GM12878 (cell line): ENCODE measurements at regions not wholly inside any gene's neighbourhood (a gene's known extent, or its start where the extent isn't known, plus 50 kb on each side); places are given as distances from the start of the nearest gene placed in this dataset.

Source experiments
- ATAC-seq: fragments of 200-7000 bp; cut with Tn5 transposase; 3 replicates; pipeline ENCODE4 v1.9.1; 2020; ENCODE audit warnings: mild to moderate bottlenecking, moderate library complexity
- BruUV-seq: library from RNA; stranded (reverse); fragments of 400-500 nt; replicated peaks from 2 replicates; lab custom pipeline; 2021; lab: Mats Ljungman, UMichigan
- CTCF ChIA-PET: fragments of 300-600 bp; sonication (Branson Sonifier 250); formaldehyde crosslinking; extraction: SDS; loops from one replicate; lab custom pipeline; 2021; ENCODE audit warnings: inconsistent platforms; lab: Yijun Ruan, JAX
- POLR2A ChIA-PET: fragments of 350-600 bp; formaldehyde crosslinking; extraction: SDS; loops from one replicate; lab custom pipeline; 2021; ENCODE audit warnings: inconsistent platforms; lab: Charles Lee
- RAD21 ChIA-PET: fragments of 300-600 bp; sonication (Branson Sonifier 250); formaldehyde crosslinking; loops from one replicate; lab custom pipeline; 2023; ENCODE audit warnings: antibody characterized with exemption; ENCODE audit not compliant: unreplicated experiment; lab: Charles Lee
- SMC1A ChIA-PET: fragments of 300-600 bp; sonication (Branson Sonifier 250); formaldehyde crosslinking; loops from one replicate; lab custom pipeline; 2023; ENCODE audit not compliant: unreplicated experiment, uncharacterized antibody; lab: Charles Lee
- DNase-seq: peaks from one replicate; pipeline ENCODE4 v3.0.0-alpha.2; 2011; ENCODE audit warnings: low read depth, low spot score
- FAIRE-seq: peaks from 3 replicates; lab custom pipeline; 2011; peaks lifted over from hg19 to GRCh38; lab: Jason Lieb, UNC
- H2AFZ ChIP-seq: 2 replicates; pipeline ENCODE4 v1.6.0; 2011; ENCODE audit warnings: low read depth, low read length, control low read depth; ENCODE audit not compliant: control insufficient read depth
- H3K27ac ChIP-seq: 2 replicates; pipeline ENCODE4 v1.5.1; 2011; ENCODE audit warnings: control low read depth; ENCODE audit not compliant: control insufficient read depth, insufficient read depth
- H3K27me3 ChIP-seq, 2 experiments: replicated peaks in 1 of 2; 2 replicates each; pipeline versions ENCODE4 v1.6.0 to v1.6.1; 2011; ENCODE audit warnings: low read length in 1 of 2; ENCODE audit not compliant: control insufficient read depth in 2 of 2, insufficient read depth in 2 of 2
- H3K36me3 ChIP-seq, 2 experiments: 2 replicates each; pipeline ENCODE4 v1.5.1; 2011; ENCODE audit warnings: low read length in 1 of 2; ENCODE audit not compliant: control insufficient read depth in 2 of 2, insufficient read depth in 2 of 2
- H3K4me1 ChIP-seq: 2 replicates; pipeline ENCODE4 v1.6.1; 2011; ENCODE audit warnings: mild to moderate bottlenecking, low read length, moderate library complexity, mixed read lengths; ENCODE audit not compliant: control insufficient read depth, insufficient read depth
- H3K4me2 ChIP-seq: 2 replicates; pipeline ENCODE4 v1.6.0; 2011; ENCODE audit warnings: control low read depth; ENCODE audit not compliant: control insufficient read depth, insufficient read depth
- H3K4me3 ChIP-seq: fragments of 200-600 bp; sonication (generic); 2 replicates; pipeline ENCODE4 v1.5.1; 2016
- H3K79me2 ChIP-seq: 2 replicates; pipeline ENCODE4 v1.6.0; 2011; ENCODE audit warnings: low read length; ENCODE audit not compliant: control insufficient read depth, insufficient read depth
- H3K9ac ChIP-seq: 2 replicates; pipeline ENCODE4 v1.8.0; 2011; ENCODE audit warnings: low read length, control low read depth, mixed read lengths; ENCODE audit not compliant: control insufficient read depth, insufficient read depth
- H3K9me3 ChIP-seq: replicated peaks from 3 replicates; pipeline ENCODE4 v1.5.1; 2011; ENCODE audit warnings: mild to moderate bottlenecking, low read length; ENCODE audit not compliant: control insufficient read depth, insufficient read depth
- H4K20me1 ChIP-seq: 2 replicates; pipeline ENCODE4 v1.6.0; 2011; ENCODE audit not compliant: control insufficient read depth, insufficient read depth
- ASH2L ChIP-seq: fragments of 300-600, 200-600 bp; sonication (generic); IDR thresholded peaks from 2 replicates; pipeline ENCODE4 v1.6.1; 2017; ENCODE audit warnings: low read depth, mild to moderate bottlenecking, borderline replicate concordance
- BCL11A ChIP-seq: IDR thresholded peaks from 2 replicates; pipeline ENCODE4 v1.6.1; 2011; ENCODE audit warnings: low read depth, low read length
- CHD1 ChIP-seq: IDR thresholded peaks from 2 replicates; pipeline ENCODE4 v1.6.1; 2012; ENCODE audit warnings: low read depth, low read length, improper control_type of control experiment
- FOS ChIP-seq: IDR thresholded peaks from 3 replicates; pipeline ENCODE4 v1.6.1; 2011; ENCODE audit warnings: borderline replicate concordance; ENCODE audit not compliant: insufficient read length; ENCODE audit errors: extremely low read depth
- GATAD2B ChIP-seq: fragments of 450-650 bp; conservative IDR thresholded peaks from 2 replicates; pipeline ENCODE4 v1.6.1; 2017; ENCODE audit warnings: low read depth, mild to moderate bottlenecking, moderate library complexity
- IKZF1 ChIP-seq: fragments of 450-650 bp; conservative IDR thresholded peaks from 2 replicates; pipeline ENCODE4 v1.6.1; 2017; ENCODE audit warnings: antibody characterized with exemption, mild to moderate bottlenecking
- NBN ChIP-seq: fragments of 450-650 bp; IDR thresholded peaks from 2 replicates; pipeline ENCODE4 v1.6.1; 2016
- RUNX3 ChIP-seq: IDR thresholded peaks from 2 replicates; pipeline ENCODE4 v1.6.1; 2012; ENCODE audit warnings: low read length, inconsistent platforms
- SMAD5 ChIP-seq: IDR thresholded peaks from 2 replicates; pipeline ENCODE4 v1.6.1; 2016; ENCODE audit warnings: antibody characterized with exemption, low read depth
- SMARCA5 ChIP-seq: fragments of 450-650 bp; IDR thresholded peaks from 2 replicates; pipeline ENCODE4 v1.6.1; 2017; ENCODE audit warnings: mild to moderate bottlenecking
- STAT1 ChIP-seq: fragments of 450-650 bp; conservative IDR thresholded peaks from 2 replicates; pipeline ENCODE4 v1.6.1; 2014; ENCODE audit warnings: antibody characterized with exemption, mild to moderate bottlenecking
- SUPT20H ChIP-seq: IDR thresholded peaks from 2 replicates; pipeline ENCODE4 v1.6.1; 2011; ENCODE audit warnings: low read depth, mild to moderate bottlenecking, low read length, moderate library complexity, borderline replicate concordance; ENCODE audit not compliant: control insufficient read depth
- TCF12 ChIP-seq: IDR thresholded peaks from 2 replicates; pipeline ENCODE4 v1.6.1; 2011; ENCODE audit warnings: low read depth, mild to moderate bottlenecking, low read length
- YY1 ChIP-seq: IDR thresholded peaks from 2 replicates; pipeline ENCODE4 v1.6.1; 2011; ENCODE audit warnings: low read depth, mild to moderate bottlenecking, low read length
- ZNF217 ChIP-seq: fragments of 450-650 bp; IDR thresholded peaks from 2 replicates; pipeline ENCODE4 v1.6.1; 2017; ENCODE audit warnings: antibody characterized with exemption, mild to moderate bottlenecking
- ZNF622 ChIP-seq: fragments of 450-650 bp; IDR thresholded peaks from 2 replicates; pipeline ENCODE4 v1.6.1; 2017; ENCODE audit warnings: mild to moderate bottlenecking, inconsistent platforms
- WGBS: methylation state at CpG from one replicate; pipeline ENCODE4 v1.1.6; 2016; ENCODE audit warnings: low lambda C conversion rate; ENCODE audit not compliant: insufficient replicate concordance, insufficient coverage; ENCODE audit errors: missing lambda C conversion rate; 5-methylcytosine and 5-hydroxymethylcytosine counted together
- in situ Hi-C: fragments of 300-500 bp; cut with MboI; formaldehyde crosslinking; loops from 9 replicates; pipeline ENCODE4 v1.14.3; 2018; ENCODE audit warnings: mixed read lengths
- intact Hi-C: fragments of 100-400 bp; cut with micrococcal nuclease; formaldehyde crosslinking; loops from one replicate; pipeline ENCODE4 v1.14.2; 2022; ENCODE audit not compliant: unreplicated experiment
- TF ChIP-seq, protein P1 (sequence below): fragments of 450-650 bp; IDR thresholded peaks from 2 replicates; pipeline ENCODE4 v1.6.1; 2018; ENCODE audit warnings: mild to moderate bottlenecking, low read depth, moderate library complexity; ENCODE audit not compliant: partially characterized antibody
- TF ChIP-seq, protein P2 (sequence below): fragments of 450-650 bp; IDR thresholded peaks from 2 replicates; pipeline ENCODE4 v1.6.1; 2017; ENCODE audit warnings: mild to moderate bottlenecking, moderate library complexity

DNA sequence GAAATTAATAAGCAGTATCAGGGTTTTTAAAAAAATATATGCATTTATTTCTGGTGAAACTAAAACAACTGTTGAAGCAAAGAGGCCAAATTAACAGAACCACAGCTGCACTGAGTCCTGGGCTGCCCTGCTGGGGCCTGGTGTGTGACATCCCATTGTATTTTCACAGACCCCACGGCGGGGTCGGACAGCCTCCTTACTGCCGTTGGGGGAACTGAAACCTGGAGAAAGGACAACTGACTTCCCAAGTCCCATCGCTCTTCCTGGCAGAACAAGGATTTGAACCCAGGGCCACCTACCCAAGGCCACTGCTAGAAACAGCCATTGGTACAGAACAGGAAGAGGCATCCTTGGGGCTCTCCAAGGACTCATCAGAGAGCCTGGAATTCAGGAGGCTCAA, 114.8 kb upstream of the SFSWAP start:
- WGBS, result 89% methylated on average over 5 of the region's 5 CpGs

More for the DNA sequence above, 114.8 kb upstream of the SFSWAP start:
- BruUV-seq, result no TSS peak
- Histone ChIP-seq H3K4me3 (no peak overlapping the region), H3K4me2 (no peak overlapping the region), H3K4me1 (peaks cover 19% of the 10 kb centered on the region), H3K27me3 (no peaks in the 10 kb centered on the region), H3K9ac (no peak overlapping the region), H3K9me3 (no peaks in the 10 kb centered on the region; the same call in 2 of the 3 replicates), H3K36me3 (no peaks in the 10 kb centered on the region), H2AFZ (no peak overlapping the region), H3K79me2 (no peaks in the 10 kb centered on the region), H3K27ac (no peak overlapping the region), H4K20me1 (no peaks in the 10 kb centered on the region)
- RAD21 ChIA-PET, result no interaction called here
- CTCF ChIA-PET, result no interaction called here
- ATAC-seq (no peak), FAIRE-seq (no peak), DNase-seq (no peak)
- SMC1A ChIA-PET, result no interaction called here
- intact Hi-C loops, result no loop called here
- no peak for TF ChIP-seq SUPT20H
- TF ChIP-seq ASH2L, result no peak
- no peak for TF ChIP-seq SMARCA5
- no peak for TF ChIP-seq SMAD5
- no peak for TF ChIP-seq YY1
- TF ChIP-seq, protein P1, sequence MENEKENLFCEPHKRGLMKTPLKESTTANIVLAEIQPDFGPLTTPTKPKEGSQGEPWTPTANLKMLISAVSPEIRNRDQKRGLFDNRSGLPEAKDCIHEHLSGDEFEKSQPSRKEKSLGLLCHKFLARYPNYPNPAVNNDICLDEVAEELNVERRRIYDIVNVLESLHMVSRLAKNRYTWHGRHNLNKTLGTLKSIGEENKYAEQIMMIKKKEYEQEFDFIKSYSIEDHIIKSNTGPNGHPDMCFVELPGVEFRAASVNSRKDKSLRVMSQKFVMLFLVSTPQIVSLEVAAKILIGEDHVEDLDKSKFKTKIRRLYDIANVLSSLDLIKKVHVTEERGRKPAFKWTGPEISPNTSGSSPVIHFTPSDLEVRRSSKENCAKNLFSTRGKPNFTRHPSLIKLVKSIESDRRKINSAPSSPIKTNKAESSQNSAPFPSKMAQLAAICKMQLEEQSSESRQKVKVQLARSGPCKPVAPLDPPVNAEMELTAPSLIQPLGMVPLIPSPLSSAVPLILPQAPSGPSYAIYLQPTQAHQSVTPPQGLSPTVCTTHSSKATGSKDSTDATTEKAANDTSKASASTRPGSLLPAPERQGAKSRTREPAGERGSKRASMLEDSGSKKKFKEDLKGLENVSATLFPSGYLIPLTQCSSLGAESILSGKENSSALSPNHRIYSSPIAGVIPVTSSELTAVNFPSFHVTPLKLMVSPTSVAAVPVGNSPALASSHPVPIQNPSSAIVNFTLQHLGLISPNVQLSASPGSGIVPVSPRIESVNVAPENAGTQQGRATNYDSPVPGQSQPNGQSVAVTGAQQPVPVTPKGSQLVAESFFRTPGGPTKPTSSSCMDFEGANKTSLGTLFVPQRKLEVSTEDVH, result no peak
- TF ChIP-seq IKZF1, result no peak
- TF ChIP-seq FOS, result no peak
- no peak for TF ChIP-seq ZNF622
- no peak for TF ChIP-seq TCF12
- no peak for TF ChIP-seq STAT1
- TF ChIP-seq BCL11A, result no peak
- no peak for TF ChIP-seq RUNX3
- TF ChIP-seq ZNF217, result no peak
- no peak for TF ChIP-seq NBN
- no peak for TF ChIP-seq CHD1
- no peak for TF ChIP-seq GATAD2B
- TF ChIP-seq, protein P2, sequence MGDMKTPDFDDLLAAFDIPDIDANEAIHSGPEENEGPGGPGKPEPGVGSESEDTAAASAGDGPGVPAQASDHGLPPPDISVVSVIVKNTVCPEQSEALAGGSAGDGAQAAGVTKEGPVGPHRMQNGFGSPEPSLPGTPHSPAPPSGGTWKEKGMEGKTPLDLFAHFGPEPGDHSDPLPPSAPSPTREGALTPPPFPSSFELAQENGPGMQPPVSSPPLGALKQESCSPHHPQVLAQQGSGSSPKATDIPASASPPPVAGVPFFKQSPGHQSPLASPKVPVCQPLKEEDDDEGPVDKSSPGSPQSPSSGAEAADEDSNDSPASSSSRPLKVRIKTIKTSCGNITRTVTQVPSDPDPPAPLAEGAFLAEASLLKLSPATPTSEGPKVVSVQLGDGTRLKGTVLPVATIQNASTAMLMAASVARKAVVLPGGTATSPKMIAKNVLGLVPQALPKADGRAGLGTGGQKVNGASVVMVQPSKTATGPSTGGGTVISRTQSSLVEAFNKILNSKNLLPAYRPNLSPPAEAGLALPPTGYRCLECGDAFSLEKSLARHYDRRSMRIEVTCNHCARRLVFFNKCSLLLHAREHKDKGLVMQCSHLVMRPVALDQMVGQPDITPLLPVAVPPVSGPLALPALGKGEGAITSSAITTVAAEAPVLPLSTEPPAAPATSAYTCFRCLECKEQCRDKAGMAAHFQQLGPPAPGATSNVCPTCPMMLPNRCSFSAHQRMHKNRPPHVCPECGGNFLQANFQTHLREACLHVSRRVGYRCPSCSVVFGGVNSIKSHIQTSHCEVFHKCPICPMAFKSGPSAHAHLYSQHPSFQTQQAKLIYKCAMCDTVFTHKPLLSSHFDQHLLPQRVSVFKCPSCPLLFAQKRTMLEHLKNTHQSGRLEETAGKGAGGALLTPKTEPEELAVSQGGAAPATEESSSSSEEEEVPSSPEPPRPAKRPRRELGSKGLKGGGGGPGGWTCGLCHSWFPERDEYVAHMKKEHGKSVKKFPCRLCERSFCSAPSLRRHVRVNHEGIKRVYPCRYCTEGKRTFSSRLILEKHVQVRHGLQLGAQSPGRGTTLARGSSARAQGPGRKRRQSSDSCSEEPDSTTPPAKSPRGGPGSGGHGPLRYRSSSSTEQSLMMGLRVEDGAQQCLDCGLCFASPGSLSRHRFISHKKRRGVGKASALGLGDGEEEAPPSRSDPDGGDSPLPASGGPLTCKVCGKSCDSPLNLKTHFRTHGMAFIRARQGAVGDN, result no peak
- POLR2A ChIA-PET, result no interaction called here
- in situ Hi-C loops, result no loop called here
